A549 (cell line): ENCODE measurements at regions not wholly inside any gene's neighbourhood (a gene's known extent, or its start where the extent isn't known, plus 50 kb on each side); places are given as distances from the start of the nearest gene placed in this dataset.

Source experiments
- CBX2 ChIP-seq: fragments of 200-600 bp; sonication (generic); IDR thresholded peaks from 2 replicates; pipeline ENCODE4 v1.6.1; 2016; ENCODE audit warnings: low read depth, mild to moderate bottlenecking, borderline replicate concordance
- CTCF ChIP-seq: fragments of >200 bp; sonication (Bioruptor Twin); formaldehyde crosslinking; IDR thresholded peaks from 3 replicates; pipeline ENCODE4 v1.5.1; 2016
- JUNB ChIP-seq: fragments of >200 bp; sonication (Bioruptor Twin); formaldehyde crosslinking; IDR thresholded peaks from 2 replicates; pipeline ENCODE4 v1.6.1; 2016
- KDM5A ChIP-seq: fragments of 200-600 bp; sonication (generic); IDR thresholded peaks from 2 replicates; pipeline ENCODE4 v1.6.1; 2016; ENCODE audit warnings: antibody characterized with exemption, mild to moderate bottlenecking
- ZC3H11A ChIP-seq: fragments of 450-650 bp; IDR thresholded peaks from 2 replicates; pipeline ENCODE4 v1.6.1; 2014; ENCODE audit warnings: antibody characterized with exemption, mild to moderate bottlenecking

- TF ChIP-seq ZC3H11A (no peak), KDM5A (no peak), CBX2 (no peak), CTCF (no peak), JUNB (no peak)
Observed at GRCh38 chr16:13795131-13795530, 124.8 kb upstream of the ERCC4 start.
